Type B pancreatic cell (in vitro differentiated cells): ENCODE measurements at regions not wholly inside any gene's neighbourhood (a gene's known extent, or its start where the extent isn't known, plus 50 kb on each side); places are given as distances from the start of the nearest gene placed in this dataset.

Experiments used
- DNase-seq: peaks from one replicate; pipeline ENCODE4 v3.0.0; 2021; ENCODE audit warnings: mixed read lengths; ENCODE audit not compliant: unreplicated experiment; ENCODE audit errors: extremely low spot score
- H3K27ac Mint-ChIP-seq: 2 replicates; pipeline ENCODE4 v1.8.0; 2021; ENCODE audit warnings: mild to moderate bottlenecking, mixed read lengths
- H3K27me3 Mint-ChIP-seq: 2 replicates; pipeline ENCODE4 v1.8.0; 2021; ENCODE audit warnings: mixed read lengths
- H3K36me3 Mint-ChIP-seq: 2 replicates; pipeline ENCODE4 v1.8.0; 2021; ENCODE audit warnings: mixed read lengths
- H3K4me1 Mint-ChIP-seq: one replicate; pipeline ENCODE4 v1.8.0; 2021; ENCODE audit warnings: mixed read lengths; ENCODE audit not compliant: unreplicated experiment
- H3K4me3 Mint-ChIP-seq: 2 replicates; pipeline ENCODE4 v1.8.0; 2021; ENCODE audit warnings: mild to moderate bottlenecking, mixed read lengths
- H3K9me3 Mint-ChIP-seq: 2 replicates; pipeline ENCODE4 v1.8.0; 2021; ENCODE audit warnings: mixed read lengths
- TF ChIP-seq, protein P1 (sequence below): fragments of 200-600 bp; sonication (generic); conservative IDR thresholded peaks from 2 replicates; pipeline ENCODE4 v1.5.0; 2021; ENCODE audit warnings: antibody characterized with exemption, mild to moderate bottlenecking

DNA sequence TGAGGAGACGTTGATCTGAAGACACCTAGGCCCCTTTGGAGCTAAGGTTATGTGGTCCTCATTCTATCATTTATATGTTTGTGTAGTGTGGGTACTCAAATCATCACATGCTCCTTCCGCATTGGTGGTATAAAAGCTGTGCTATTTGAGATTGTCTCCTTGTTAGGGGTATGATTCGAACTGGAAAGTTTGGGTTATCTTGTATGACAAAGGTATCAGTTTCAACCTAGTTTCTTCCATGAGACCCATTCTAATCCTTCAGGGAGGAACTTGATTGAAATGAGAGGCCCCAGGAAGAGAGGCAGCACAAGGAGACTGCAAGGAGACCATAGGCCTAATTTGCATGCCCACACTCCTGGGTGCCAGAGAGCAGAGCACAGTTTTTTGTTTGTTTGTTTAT, 104.2 kb upstream of the TIAM2 start:
- TF ChIP-seq, protein P1, sequence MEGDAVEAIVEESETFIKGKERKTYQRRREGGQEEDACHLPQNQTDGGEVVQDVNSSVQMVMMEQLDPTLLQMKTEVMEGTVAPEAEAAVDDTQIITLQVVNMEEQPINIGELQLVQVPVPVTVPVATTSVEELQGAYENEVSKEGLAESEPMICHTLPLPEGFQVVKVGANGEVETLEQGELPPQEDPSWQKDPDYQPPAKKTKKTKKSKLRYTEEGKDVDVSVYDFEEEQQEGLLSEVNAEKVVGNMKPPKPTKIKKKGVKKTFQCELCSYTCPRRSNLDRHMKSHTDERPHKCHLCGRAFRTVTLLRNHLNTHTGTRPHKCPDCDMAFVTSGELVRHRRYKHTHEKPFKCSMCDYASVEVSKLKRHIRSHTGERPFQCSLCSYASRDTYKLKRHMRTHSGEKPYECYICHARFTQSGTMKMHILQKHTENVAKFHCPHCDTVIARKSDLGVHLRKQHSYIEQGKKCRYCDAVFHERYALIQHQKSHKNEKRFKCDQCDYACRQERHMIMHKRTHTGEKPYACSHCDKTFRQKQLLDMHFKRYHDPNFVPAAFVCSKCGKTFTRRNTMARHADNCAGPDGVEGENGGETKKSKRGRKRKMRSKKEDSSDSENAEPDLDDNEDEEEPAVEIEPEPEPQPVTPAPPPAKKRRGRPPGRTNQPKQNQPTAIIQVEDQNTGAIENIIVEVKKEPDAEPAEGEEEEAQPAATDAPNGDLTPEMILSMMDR: no peak
- DNase-seq: no peak
- peaks cover 11% of the 10 kb centered on the region for H3K36me3 Mint-ChIP-seq
- H3K4me3 Mint-ChIP-seq: no peak overlapping the region
- H3K9me3 Mint-ChIP-seq: no peaks in the 10 kb centered on the region
- no peaks in the 10 kb centered on the region for H3K27me3 Mint-ChIP-seq
- peaks cover 7% of the 10 kb centered on the region for H3K4me1 Mint-ChIP-seq
- no peak overlapping the region for H3K27ac Mint-ChIP-seq

DNA sequence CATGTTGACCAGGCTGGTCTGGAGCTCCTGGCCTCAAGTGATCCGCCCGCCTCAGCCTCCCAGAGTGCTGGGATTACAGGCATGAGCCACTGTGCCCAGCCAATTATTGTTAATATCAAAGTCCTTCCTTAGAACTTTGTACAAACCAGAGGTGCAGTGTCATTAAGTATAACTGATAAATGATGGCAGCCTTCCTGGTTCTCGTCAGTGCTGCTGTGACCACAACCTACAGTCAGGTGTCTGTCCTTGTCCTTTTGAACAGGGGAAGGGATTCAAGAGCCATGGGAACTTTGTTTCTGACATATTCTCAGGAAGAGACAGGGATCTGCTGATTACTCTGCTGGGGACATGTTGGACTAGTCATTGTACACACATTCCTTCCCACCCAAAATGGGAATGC, 103.2 kb upstream of the TIAM2 start:
- TF ChIP-seq, protein P1: no peak
- no peaks in the 10 kb centered on the region for H3K27me3 Mint-ChIP-seq
- H3K36me3 Mint-ChIP-seq: peaks cover 12% of the 10 kb centered on the region
- H3K4me3 Mint-ChIP-seq: no peak overlapping the region
- peaks cover 7% of the 10 kb centered on the region for H3K4me1 Mint-ChIP-seq
- no peak overlapping the region for H3K27ac Mint-ChIP-seq
- no peaks in the 10 kb centered on the region for H3K9me3 Mint-ChIP-seq
- DNase-seq: no peak

- Mint-ChIP-seq H3K4me3 (no peak overlapping the region), H3K4me1 (peaks cover under 1% of the 10 kb centered on the region), H3K9me3 (no peaks in the 10 kb centered on the region), H3K27ac (no peak overlapping the region), H3K36me3 (peaks cover 12% of the 10 kb centered on the region), H3K27me3 (no peaks in the 10 kb centered on the region)
- TF ChIP-seq, protein P1: no peak
- no peak for DNase-seq
Measured at GRCh38 chr6:154893917-154894316, 101.2 kb upstream of the TIAM2 start.

- Mint-ChIP-seq H3K27ac (no peak overlapping the region), H3K36me3 (peaks cover 9% of the 10 kb centered on the region), H3K27me3 (no peaks in the 10 kb centered on the region), H3K4me1 (peaks cover 3% of the 10 kb centered on the region), H3K4me3 (no peak overlapping the region), H3K9me3 (no peaks in the 10 kb centered on the region)
- TF ChIP-seq, protein P1: no peak
- DNase-seq: no peak
Measured at GRCh38 chr6:154894902-154895301, 100.2 kb upstream of the TIAM2 start.

GRCh38 chr6:154895841-154896240, 99.3 kb upstream of the TIAM2 start:
- no peak for DNase-seq
- Mint-ChIP-seq H3K27me3 (no peaks in the 10 kb centered on the region), H3K4me1 (peaks cover 9% of the 10 kb centered on the region), H3K36me3 (peaks cover 9% of the 10 kb centered on the region), H3K9me3 (no peaks in the 10 kb centered on the region), H3K27ac (no peak overlapping the region), H3K4me3 (no peak overlapping the region)
- TF ChIP-seq, protein P1: no peak

DNA sequence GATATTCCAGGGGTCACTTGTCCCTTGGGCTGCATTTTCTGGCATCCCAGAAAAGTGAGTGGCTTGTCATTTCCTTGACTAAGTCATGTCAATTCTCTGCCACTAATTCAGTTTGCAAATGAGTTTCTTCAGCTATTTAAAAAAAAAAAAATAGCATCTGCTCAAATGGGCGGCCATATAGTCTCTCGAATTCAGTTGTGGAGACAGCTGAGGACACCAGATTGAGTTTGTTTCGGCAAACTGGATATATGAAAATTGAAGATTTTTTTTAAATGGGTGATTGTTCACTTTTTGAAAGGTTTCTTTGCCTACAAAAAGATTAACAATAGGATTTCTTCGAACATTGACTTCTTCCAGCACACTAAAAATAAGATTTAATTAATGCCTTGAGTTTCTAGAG, 96.3 kb upstream of the TIAM2 start:
- no peaks in the 10 kb centered on the region for H3K27me3 Mint-ChIP-seq

More for the DNA sequence above, 96.3 kb upstream of the TIAM2 start:
- Mint-ChIP-seq H3K9me3 (no peaks in the 10 kb centered on the region), H3K4me3 (no peak overlapping the region), H3K4me1 (peaks cover 9% of the 10 kb centered on the region), H3K27ac (no peak overlapping the region), H3K36me3 (peaks cover 13% of the 10 kb centered on the region)
- TF ChIP-seq, protein P1: no peak
- no peak for DNase-seq
